ENCODE measurements at regions not wholly inside any gene's neighbourhood (a gene's known extent, or its start where the extent isn't known, plus 50 kb on each side); places are given as distances from the start of the nearest gene placed in this dataset.

DNA sequence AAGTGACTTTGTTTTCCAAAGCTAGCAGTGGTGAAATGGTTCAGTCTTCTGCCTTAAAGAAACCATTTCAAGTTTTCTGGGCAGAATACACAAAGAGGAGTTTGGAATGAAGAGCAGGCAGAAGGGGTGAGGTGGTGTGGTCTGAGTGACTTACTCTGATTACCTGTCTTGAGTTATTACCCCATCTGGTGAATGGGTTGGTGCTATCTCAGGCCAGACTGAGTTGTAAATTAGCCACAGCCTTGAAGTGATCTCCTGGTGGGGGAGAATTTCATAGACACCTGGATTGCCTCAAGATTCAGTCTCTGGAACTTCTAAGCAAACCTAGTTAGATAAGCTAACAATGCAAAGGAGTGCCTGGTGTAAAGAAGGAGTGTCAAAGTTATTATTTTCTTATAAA is 983.5 kb upstream of the NXPH2 start:
- TF ChIP-seq, protein P1, sequence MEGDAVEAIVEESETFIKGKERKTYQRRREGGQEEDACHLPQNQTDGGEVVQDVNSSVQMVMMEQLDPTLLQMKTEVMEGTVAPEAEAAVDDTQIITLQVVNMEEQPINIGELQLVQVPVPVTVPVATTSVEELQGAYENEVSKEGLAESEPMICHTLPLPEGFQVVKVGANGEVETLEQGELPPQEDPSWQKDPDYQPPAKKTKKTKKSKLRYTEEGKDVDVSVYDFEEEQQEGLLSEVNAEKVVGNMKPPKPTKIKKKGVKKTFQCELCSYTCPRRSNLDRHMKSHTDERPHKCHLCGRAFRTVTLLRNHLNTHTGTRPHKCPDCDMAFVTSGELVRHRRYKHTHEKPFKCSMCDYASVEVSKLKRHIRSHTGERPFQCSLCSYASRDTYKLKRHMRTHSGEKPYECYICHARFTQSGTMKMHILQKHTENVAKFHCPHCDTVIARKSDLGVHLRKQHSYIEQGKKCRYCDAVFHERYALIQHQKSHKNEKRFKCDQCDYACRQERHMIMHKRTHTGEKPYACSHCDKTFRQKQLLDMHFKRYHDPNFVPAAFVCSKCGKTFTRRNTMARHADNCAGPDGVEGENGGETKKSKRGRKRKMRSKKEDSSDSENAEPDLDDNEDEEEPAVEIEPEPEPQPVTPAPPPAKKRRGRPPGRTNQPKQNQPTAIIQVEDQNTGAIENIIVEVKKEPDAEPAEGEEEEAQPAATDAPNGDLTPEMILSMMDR (IDR thresholded peaks at IDR 0.05; ENCODE audit: insufficient read depth, low read length, poor library complexity, severe bottlenecking), result no peak
- TF ChIP-seq EZH2phosphoT487 (conservative IDR thresholded peaks at IDR 0.05; ENCODE audit: low read length), result no peak
